Activated naive CD4-positive, alpha-beta T cell treated with anti-CD3 and anti-CD28 coated beads, Interleukin-2, amount 10 ng/mL, durations not matched to agents 7 days and 5 days (primary cell): ENCODE measurements at regions not wholly inside any gene's neighbourhood (a gene's known extent, or its start where the extent isn't known, plus 50 kb on each side); places are given as distances from the start of the nearest gene placed in this dataset.
A peak's percentile ranks its signal among the peaks of the same experiment; 100 is the strongest.

ENCODE experiments used
- CTCF ChIA-PET: fragments of 350-600 bp; sonication (Branson Sonifier 250); formaldehyde crosslinking; loops from one replicate; lab custom pipeline; 2021; ENCODE audit warnings: antibody characterized with exemption; lab: Charles Lee
- DNase-seq: peaks from one replicate; pipeline ENCODE4 v3.0.0-alpha.2; 2020
- H3K27ac Mint-ChIP-seq: one replicate; pipeline ENCODE4 v1.8.0; 2021; ENCODE audit warnings: mild to moderate bottlenecking, moderate library complexity, mixed read lengths
- H3K27me3 Mint-ChIP-seq: one replicate; pipeline ENCODE4 v1.8.0; 2021; ENCODE audit warnings: mild to moderate bottlenecking, mixed read lengths
- H3K36me3 Mint-ChIP-seq: one replicate; pipeline ENCODE4 v1.8.0; 2021; ENCODE audit warnings: mixed read lengths
- H3K4me1 Mint-ChIP-seq: one replicate; pipeline ENCODE4 v1.8.0; 2021; ENCODE audit warnings: mixed read lengths
- H3K4me3 Mint-ChIP-seq: one replicate; pipeline ENCODE4 v1.8.0; 2021; ENCODE audit warnings: mild to moderate bottlenecking, moderate library complexity, mixed read lengths
- H3K9me3 Mint-ChIP-seq: one replicate; pipeline ENCODE4 v1.8.0; 2021; ENCODE audit warnings: mixed read lengths

- H3K27me3 Mint-ChIP-seq = peaks cover 12% of the 10 kb centered on the region
- no peak overlapping the region for H3K27ac Mint-ChIP-seq
- CTCF ChIA-PET = interaction anchor here (1.1 kb wide), 1 partner anchor 65 kb away, joined by 4 read pairs; no protein-coding TSS in a partner anchor
- peaks cover 14% of the 10 kb centered on the region for H3K4me1 Mint-ChIP-seq
- H3K36me3 Mint-ChIP-seq = no peaks in the 10 kb centered on the region
- H3K9me3 Mint-ChIP-seq = peaks cover 5% of the 10 kb centered on the region
- no peak for DNase-seq
- H3K4me3 Mint-ChIP-seq = no peak overlapping the region
Measured at GRCh38 chr12:11967376-11968047, 103.2 kb upstream of the BCL2L14 start.

- no peak overlapping the region for H3K27ac Mint-ChIP-seq
- H3K4me1 Mint-ChIP-seq = peaks cover 12% of the 10 kb centered on the region
- no peak for DNase-seq
- H3K9me3 Mint-ChIP-seq = peaks cover 5% of the 10 kb centered on the region
- no peak overlapping the region for H3K4me3 Mint-ChIP-seq
- H3K36me3 Mint-ChIP-seq = no peaks in the 10 kb centered on the region
- CTCF ChIA-PET = no interaction called here
- peaks cover 13% of the 10 kb centered on the region for H3K27me3 Mint-ChIP-seq
Measured at GRCh38 chr12:11968048-11968383, 102.7 kb upstream of the BCL2L14 start.

GRCh38 chr12:11968516-11968915 lies 102.2 kb upstream of the BCL2L14 start:
- H3K4me3 Mint-ChIP-seq = no peak overlapping the region
- peaks cover 5% of the 10 kb centered on the region for H3K9me3 Mint-ChIP-seq
- H3K27ac Mint-ChIP-seq = no peak overlapping the region
- peaks cover 17% of the 10 kb centered on the region for H3K27me3 Mint-ChIP-seq
- no peaks in the 10 kb centered on the region for H3K36me3 Mint-ChIP-seq
- CTCF ChIA-PET = no interaction called here
- DNase-seq = no peak
- H3K4me1 Mint-ChIP-seq = peaks cover 9% of the 10 kb centered on the region

GRCh38 chr12:11969437-11970154 lies 101.1 kb upstream of the BCL2L14 start:
- Mint-ChIP-seq H3K36me3 (peaks cover 3% of the 10 kb centered on the region), H3K4me3 (no peak overlapping the region), H3K27me3 (peaks cover 20% of the 10 kb centered on the region), H3K27ac (peak overlapping the region; percentile 16), H3K9me3 (peaks cover 5% of the 10 kb centered on the region), H3K4me1 (peaks cover 7% of the 10 kb centered on the region)
- no peak for DNase-seq
- CTCF ChIA-PET = no interaction called here

- Mint-ChIP-seq H3K9me3 (peaks cover 3% of the 10 kb centered on the region), H3K27ac (no peak overlapping the region), H3K4me1 (peaks cover 7% of the 10 kb centered on the region), H3K4me3 (no peak overlapping the region), H3K36me3 (peaks cover 3% of the 10 kb centered on the region), H3K27me3 (peaks cover 20% of the 10 kb centered on the region)
- CTCF ChIA-PET = no interaction called here
- no peak for DNase-seq
Measured at GRCh38 chr12:11970155-11970520, 100.6 kb upstream of the BCL2L14 start.

GRCh38 chr12:11973396-11973795 lies 97.3 kb upstream of the BCL2L14 start:
- peaks cover 10% of the 10 kb centered on the region for H3K36me3 Mint-ChIP-seq
- H3K27ac Mint-ChIP-seq = no peak overlapping the region
- H3K27me3 Mint-ChIP-seq = peaks cover 20% of the 10 kb centered on the region
- DNase-seq = no peak
- H3K9me3 Mint-ChIP-seq = peaks cover 5% of the 10 kb centered on the region
- CTCF ChIA-PET = interaction anchor here (1.1 kb wide), 1 partner anchor 35 kb away, joined by 4 read pairs; no protein-coding TSS in a partner anchor
- H3K4me3 Mint-ChIP-seq = no peak overlapping the region
- peaks cover 15% of the 10 kb centered on the region for H3K4me1 Mint-ChIP-seq

GRCh38 chr12:11976005-11976404 lies 94.7 kb upstream of the BCL2L14 start:
- H3K4me1 Mint-ChIP-seq = peaks cover 41% of the 10 kb centered on the region
- CTCF ChIA-PET = no interaction called here
- H3K9me3 Mint-ChIP-seq = peaks cover 11% of the 10 kb centered on the region
- H3K36me3 Mint-ChIP-seq = peaks cover 27% of the 10 kb centered on the region
- no peak overlapping the region for H3K27ac Mint-ChIP-seq
- peaks cover 15% of the 10 kb centered on the region for H3K27me3 Mint-ChIP-seq
- H3K4me3 Mint-ChIP-seq = no peak overlapping the region
- no peak for DNase-seq

- CTCF ChIA-PET = interaction anchor here (0.9 to 1.7 kb wide), 3 partner anchors 17 to 54 kb away, joined by 3 to 7 read pairs (median 3); no protein-coding TSS in a partner anchor
- H3K4me3 Mint-ChIP-seq = no peak overlapping the region
- H3K27ac Mint-ChIP-seq = peak overlapping the region; percentile 98
- no peak for DNase-seq
- peaks cover 41% of the 10 kb centered on the region for H3K36me3 Mint-ChIP-seq
- H3K4me1 Mint-ChIP-seq = peaks cover 70% of the 10 kb centered on the region
- H3K9me3 Mint-ChIP-seq = peaks cover 21% of the 10 kb centered on the region
- H3K27me3 Mint-ChIP-seq = peaks cover 4% of the 10 kb centered on the region
Measured at GRCh38 chr12:11978726-11979384, 91.9 kb upstream of the BCL2L14 start.

- CTCF ChIA-PET = interaction anchor here (2.6 kb wide), 1 partner anchor 53 kb away, joined by 9 read pairs; no protein-coding TSS in a partner anchor
- H3K36me3 Mint-ChIP-seq = peaks cover 48% of the 10 kb centered on the region
- DNase-seq = no peak
- peaks cover 78% of the 10 kb centered on the region for H3K4me1 Mint-ChIP-seq
- peak overlapping the region; percentile 98 for H3K27ac Mint-ChIP-seq
- H3K4me3 Mint-ChIP-seq = no peak overlapping the region
- H3K27me3 Mint-ChIP-seq = no peaks in the 10 kb centered on the region
- H3K9me3 Mint-ChIP-seq = peaks cover 27% of the 10 kb centered on the region
Measured at GRCh38 chr12:11980115-11980514, 90.6 kb upstream of the BCL2L14 start.

GRCh38 chr12:11981121-11981733 lies 89.5 kb upstream of the BCL2L14 start:
- H3K36me3 Mint-ChIP-seq = peaks cover 46% of the 10 kb centered on the region
- peaks cover 29% of the 10 kb centered on the region for H3K9me3 Mint-ChIP-seq
- H3K4me3 Mint-ChIP-seq = peak overlapping the region; percentile 3
- no peaks in the 10 kb centered on the region for H3K27me3 Mint-ChIP-seq
- DNase-seq = peak; percentile 68
- H3K27ac Mint-ChIP-seq = peak overlapping the region; percentile 98
- CTCF ChIA-PET = interaction anchor here (0.8 to 2.6 kb wide), 5 partner anchors 23 to 400 kb away, joined by 3 to 12 read pairs (median 3); no protein-coding TSS in a partner anchor
- peaks cover 75% of the 10 kb centered on the region for H3K4me1 Mint-ChIP-seq

GRCh38 chr12:11984417-11984816 lies 86.3 kb upstream of the BCL2L14 start:
- H3K4me3 Mint-ChIP-seq = no peak overlapping the region
- DNase-seq = no peak
- H3K36me3 Mint-ChIP-seq = peaks cover 47% of the 10 kb centered on the region
- H3K27ac Mint-ChIP-seq = peak overlapping the region; percentile 46
- CTCF ChIA-PET = no interaction called here
- H3K27me3 Mint-ChIP-seq = no peaks in the 10 kb centered on the region
- H3K4me1 Mint-ChIP-seq = peaks cover 53% of the 10 kb centered on the region
- peaks cover 35% of the 10 kb centered on the region for H3K9me3 Mint-ChIP-seq

GRCh38 chr12:11986165-11986564 lies 84.6 kb upstream of the BCL2L14 start:
- Mint-ChIP-seq H3K36me3 (peaks cover 36% of the 10 kb centered on the region), H3K4me1 (peaks cover 36% of the 10 kb centered on the region), H3K4me3 (no peak overlapping the region), H3K27me3 (no peaks in the 10 kb centered on the region), H3K9me3 (peaks cover 28% of the 10 kb centered on the region), H3K27ac (no peak overlapping the region)
- CTCF ChIA-PET = no interaction called here
- no peak for DNase-seq

GRCh38 chr12:11987901-11988300 lies 82.8 kb upstream of the BCL2L14 start:
- Mint-ChIP-seq H3K27me3 (no peaks in the 10 kb centered on the region), H3K27ac (no peak overlapping the region), H3K4me3 (no peak overlapping the region), H3K4me1 (peaks cover 21% of the 10 kb centered on the region), H3K9me3 (peaks cover 33% of the 10 kb centered on the region), H3K36me3 (peaks cover 32% of the 10 kb centered on the region)
- DNase-seq = no peak
- CTCF ChIA-PET = no interaction called here

GRCh38 chr12:11991604-11992003 lies 79.1 kb upstream of the BCL2L14 start:
- Mint-ChIP-seq H3K27me3 (no peaks in the 10 kb centered on the region), H3K27ac (no peak overlapping the region), H3K9me3 (peaks cover 18% of the 10 kb centered on the region), H3K36me3 (peaks cover 22% of the 10 kb centered on the region), H3K4me3 (no peak overlapping the region), H3K4me1 (peaks cover 8% of the 10 kb centered on the region)
- DNase-seq = no peak
- CTCF ChIA-PET = no interaction called here
